H1 (cell line): ENCODE measurements at regions not wholly inside any gene's neighbourhood (a gene's known extent, or its start where the extent isn't known, plus 50 kb on each side); places are given as distances from the start of the nearest gene placed in this dataset.

Experiments
- CBX5 ChIP-seq: fragments of 300-800, 300-1000 bp; sonication (generic); IDR thresholded peaks from 2 replicates; pipeline ENCODE4 v1.7.1; 2016; ENCODE audit warnings: antibody characterized with exemption, low read length, low read depth
- CHD1 ChIP-seq: IDR thresholded peaks from 2 replicates; pipeline ENCODE4 v1.6.1; 2012; ENCODE audit warnings: low read depth, low read length, improper control_type of control experiment
- FOSL1 ChIP-seq: IDR thresholded peaks from 2 replicates; pipeline ENCODE4 v1.6.1; 2011; ENCODE audit warnings: mild to moderate bottlenecking, low read depth, low read length, moderate library complexity; ENCODE audit not compliant: insufficient read depth
- GABPA ChIP-seq: IDR thresholded peaks from 2 replicates; pipeline ENCODE4 v1.6.1; 2011; ENCODE audit warnings: mild to moderate bottlenecking, low read length, moderate library complexity, borderline replicate concordance; ENCODE audit not compliant: insufficient read depth
- POLR2AphosphoS5 ChIP-seq: IDR thresholded peaks from 2 replicates; pipeline ENCODE4 v1.6.1; 2011; ENCODE audit warnings: low read depth, low read length
- TAF1 ChIP-seq: IDR thresholded peaks from 2 replicates; pipeline ENCODE4 v1.6.1; 2011; ENCODE audit warnings: mild to moderate bottlenecking, low read depth, low read length
- TF ChIP-seq, protein P1 (sequence below), 3 experiments: IDR thresholded peaks; 1 replicate in 2 of 3; 2 replicates in 1 of 3; pipeline versions ENCODE4 v1.5.1 to v1.6.1; 2011; ENCODE audit warnings: low read length in 3 of 3, mild to moderate bottlenecking in 3 of 3, inconsistent platforms in 2 of 3, low read depth in 1 of 3, moderate library complexity in 1 of 3; ENCODE audit not compliant: insufficient read depth in 1 of 3; ENCODE audit errors: control extremely low read depth in 1 of 3
- TF ChIP-seq, protein P2 (sequence below): IDR thresholded peaks from 2 replicates; pipeline ENCODE4 v1.6.1; 2012; ENCODE audit warnings: inconsistent platforms

GRCh38 chr6:163701762-163702161, 287.2 kb downstream of the QKI start:
- TF ChIP-seq, protein P1, sequence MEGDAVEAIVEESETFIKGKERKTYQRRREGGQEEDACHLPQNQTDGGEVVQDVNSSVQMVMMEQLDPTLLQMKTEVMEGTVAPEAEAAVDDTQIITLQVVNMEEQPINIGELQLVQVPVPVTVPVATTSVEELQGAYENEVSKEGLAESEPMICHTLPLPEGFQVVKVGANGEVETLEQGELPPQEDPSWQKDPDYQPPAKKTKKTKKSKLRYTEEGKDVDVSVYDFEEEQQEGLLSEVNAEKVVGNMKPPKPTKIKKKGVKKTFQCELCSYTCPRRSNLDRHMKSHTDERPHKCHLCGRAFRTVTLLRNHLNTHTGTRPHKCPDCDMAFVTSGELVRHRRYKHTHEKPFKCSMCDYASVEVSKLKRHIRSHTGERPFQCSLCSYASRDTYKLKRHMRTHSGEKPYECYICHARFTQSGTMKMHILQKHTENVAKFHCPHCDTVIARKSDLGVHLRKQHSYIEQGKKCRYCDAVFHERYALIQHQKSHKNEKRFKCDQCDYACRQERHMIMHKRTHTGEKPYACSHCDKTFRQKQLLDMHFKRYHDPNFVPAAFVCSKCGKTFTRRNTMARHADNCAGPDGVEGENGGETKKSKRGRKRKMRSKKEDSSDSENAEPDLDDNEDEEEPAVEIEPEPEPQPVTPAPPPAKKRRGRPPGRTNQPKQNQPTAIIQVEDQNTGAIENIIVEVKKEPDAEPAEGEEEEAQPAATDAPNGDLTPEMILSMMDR (IDR thresholded peaks at IDR 0.05; ENCODE audit: control extremely low read depth in 1 of 3, insufficient read depth in 1 of 3, low read depth in 1 of 3, low read length in 3 of 3), result no peak
- no peak for TF ChIP-seq POLR2AphosphoS5
- TF ChIP-seq CBX5, result no peak
- no peak for TF ChIP-seq CHD1
- no peak for TF ChIP-seq FOSL1
- no peak for TF ChIP-seq TAF1
- TF ChIP-seq, protein P2, sequence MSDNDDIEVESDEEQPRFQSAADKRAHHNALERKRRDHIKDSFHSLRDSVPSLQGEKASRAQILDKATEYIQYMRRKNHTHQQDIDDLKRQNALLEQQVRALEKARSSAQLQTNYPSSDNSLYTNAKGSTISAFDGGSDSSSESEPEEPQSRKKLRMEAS, result no peak
- no peak for TF ChIP-seq GABPA
